ENCODE measurements at regions not wholly inside any gene's neighbourhood (a gene's known extent, or its start where the extent isn't known, plus 50 kb on each side); places are given as distances from the start of the nearest gene placed in this dataset.

DNA sequence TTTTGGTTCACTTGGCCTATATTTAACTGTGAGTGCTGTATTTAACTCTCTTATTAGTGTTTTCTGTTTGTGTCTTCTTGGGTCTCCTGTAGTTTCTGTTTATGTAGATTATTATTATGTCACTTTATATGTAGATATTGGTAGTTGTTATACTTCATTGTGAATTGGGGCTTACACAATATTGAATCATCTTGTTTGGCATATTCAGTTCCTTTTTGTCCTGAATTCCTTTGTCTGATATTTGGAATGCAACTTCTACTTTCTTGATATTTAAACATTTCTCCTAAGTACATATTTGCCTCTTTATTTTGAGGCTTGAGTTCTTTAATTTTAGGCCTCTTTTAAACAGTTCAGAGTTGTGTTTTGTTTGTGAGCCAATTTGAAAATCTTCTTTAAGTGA, 544.8 kb upstream of the ADGRL3 start:
- H3K27me3 ChIP-seq: no peaks in the 10 kb centered on the region
- no peak overlapping the region for H3K27ac ChIP-seq
- H3K4me1 ChIP-seq: no peaks in the 10 kb centered on the region
- no peaks in the 10 kb centered on the region for H3K9me3 ChIP-seq
- H3K36me3 ChIP-seq: no peaks in the 10 kb centered on the region
- TF ChIP-seq POLR2A (IDR thresholded peaks at IDR 0.05) (no peak), EP300 (IDR thresholded peaks at IDR 0.05) (no peak), POLR2AphosphoS5 (IDR thresholded peaks at IDR 0.05) (no peak)
- TF ChIP-seq, protein P1, sequence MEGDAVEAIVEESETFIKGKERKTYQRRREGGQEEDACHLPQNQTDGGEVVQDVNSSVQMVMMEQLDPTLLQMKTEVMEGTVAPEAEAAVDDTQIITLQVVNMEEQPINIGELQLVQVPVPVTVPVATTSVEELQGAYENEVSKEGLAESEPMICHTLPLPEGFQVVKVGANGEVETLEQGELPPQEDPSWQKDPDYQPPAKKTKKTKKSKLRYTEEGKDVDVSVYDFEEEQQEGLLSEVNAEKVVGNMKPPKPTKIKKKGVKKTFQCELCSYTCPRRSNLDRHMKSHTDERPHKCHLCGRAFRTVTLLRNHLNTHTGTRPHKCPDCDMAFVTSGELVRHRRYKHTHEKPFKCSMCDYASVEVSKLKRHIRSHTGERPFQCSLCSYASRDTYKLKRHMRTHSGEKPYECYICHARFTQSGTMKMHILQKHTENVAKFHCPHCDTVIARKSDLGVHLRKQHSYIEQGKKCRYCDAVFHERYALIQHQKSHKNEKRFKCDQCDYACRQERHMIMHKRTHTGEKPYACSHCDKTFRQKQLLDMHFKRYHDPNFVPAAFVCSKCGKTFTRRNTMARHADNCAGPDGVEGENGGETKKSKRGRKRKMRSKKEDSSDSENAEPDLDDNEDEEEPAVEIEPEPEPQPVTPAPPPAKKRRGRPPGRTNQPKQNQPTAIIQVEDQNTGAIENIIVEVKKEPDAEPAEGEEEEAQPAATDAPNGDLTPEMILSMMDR (IDR thresholded peaks at IDR 0.05): no peak
- ATAC-seq (ENCODE audit: low FRiP score in 2 of 2) (no peak), DNase-seq (no peak)
- H3K4me3 ChIP-seq: no peak overlapping the region

DNA sequence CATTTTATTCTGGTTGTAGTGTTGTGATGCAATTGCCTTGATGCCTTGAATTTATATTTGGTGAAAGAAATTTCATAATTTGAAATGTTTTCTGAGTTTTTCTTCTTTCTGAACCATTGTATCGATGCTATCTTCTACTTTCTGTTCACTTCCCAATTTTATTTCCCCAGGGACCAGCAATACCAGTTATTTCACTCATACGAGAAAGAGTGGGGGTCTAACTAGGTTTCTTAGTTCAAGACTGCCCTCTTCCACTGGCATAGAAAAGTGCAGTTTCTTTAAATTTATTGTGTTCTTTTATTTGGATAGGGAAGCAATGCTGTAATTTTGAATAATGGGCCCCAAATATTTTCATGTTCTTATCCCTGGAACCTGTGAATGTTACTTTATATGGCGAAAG, 544.0 kb upstream of the ADGRL3 start:
- H3K4me3 ChIP-seq: no peak overlapping the region
- TF ChIP-seq EP300 (IDR thresholded peaks at IDR 0.05) (no peak), POLR2A (IDR thresholded peaks at IDR 0.05) (no peak), POLR2AphosphoS5 (IDR thresholded peaks at IDR 0.05) (no peak)
- TF ChIP-seq, protein P1 (IDR thresholded peaks at IDR 0.05): no peak
- H3K27me3 ChIP-seq: no peaks in the 10 kb centered on the region
- H3K36me3 ChIP-seq: no peaks in the 10 kb centered on the region
- WGBS, 2 donors: 63 to 71% methylated on average over 3 of the region's 3 CpGs
- no peak overlapping the region for H3K27ac ChIP-seq
- no peaks in the 10 kb centered on the region for H3K4me1 ChIP-seq
- DNase-seq (no peak), ATAC-seq (ENCODE audit: low FRiP score in 2 of 2) (no peak)
- H3K9me3 ChIP-seq: no peaks in the 10 kb centered on the region

DNA sequence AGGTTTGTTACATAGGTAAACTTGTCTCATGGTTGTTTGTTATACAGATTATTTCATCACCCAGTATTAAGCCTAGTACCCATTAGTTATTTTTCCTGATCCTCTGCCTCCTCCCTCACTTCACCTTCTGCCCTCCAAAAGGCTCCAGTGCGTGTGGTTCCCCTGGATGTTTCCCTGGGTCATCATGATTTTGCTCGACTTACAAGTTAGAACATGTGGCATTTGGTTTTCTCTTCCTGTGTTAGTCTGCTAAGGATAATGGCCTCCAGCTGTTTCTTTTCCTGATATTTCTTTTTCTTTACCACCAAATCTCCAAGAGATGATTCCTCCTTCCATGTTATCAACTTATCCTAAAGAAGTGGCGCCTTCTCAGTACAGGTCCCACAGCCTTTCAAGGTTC, 543.1 kb upstream of the ADGRL3 start:
- TF ChIP-seq POLR2AphosphoS5 (IDR thresholded peaks at IDR 0.05): no peak
- no peak for TF ChIP-seq POLR2A (IDR thresholded peaks at IDR 0.05)
- TF ChIP-seq, protein P1 (IDR thresholded peaks at IDR 0.05): no peak
- TF ChIP-seq EP300 (IDR thresholded peaks at IDR 0.05): no peak
- H3K27ac ChIP-seq: no peak overlapping the region
- H3K27me3 ChIP-seq: no peaks in the 10 kb centered on the region
- WGBS, 2 donors: 81 to 89% methylated on average over 3 of the region's 3 CpGs
- no peak for DNase-seq
- no peak overlapping the region for H3K4me3 ChIP-seq
- no peaks in the 10 kb centered on the region for H3K36me3 ChIP-seq
- no peak for ATAC-seq (ENCODE audit: low FRiP score in 2 of 2)
- H3K9me3 ChIP-seq: no peaks in the 10 kb centered on the region
- H3K4me1 ChIP-seq: no peaks in the 10 kb centered on the region

DNA sequence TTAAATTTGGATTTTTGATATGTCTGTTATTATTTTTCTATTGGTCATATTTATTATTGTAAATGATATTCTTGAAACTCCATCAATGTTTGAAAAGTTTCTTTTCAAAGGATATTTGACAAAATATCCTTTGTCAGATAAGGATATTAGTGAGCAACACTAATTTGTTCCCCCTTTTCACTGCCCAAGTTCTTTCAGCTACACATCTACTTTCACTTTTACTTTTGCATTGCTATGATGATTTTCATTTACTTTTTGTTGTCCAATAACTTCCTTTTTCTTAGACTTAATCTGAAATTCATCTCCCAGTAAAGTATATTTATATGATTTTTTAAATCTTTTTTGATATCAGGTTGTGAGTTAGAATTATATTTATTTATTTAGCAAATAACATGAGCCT, 542.3 kb upstream of the ADGRL3 start:
- Histone ChIP-seq H3K9me3 (no peaks in the 10 kb centered on the region), H3K36me3 (no peaks in the 10 kb centered on the region), H3K4me3 (no peak overlapping the region), H3K27ac (no peak overlapping the region), H3K27me3 (no peaks in the 10 kb centered on the region), H3K4me1 (no peaks in the 10 kb centered on the region)
- no peak for DNase-seq
- ATAC-seq (ENCODE audit: low FRiP score in 2 of 2): no peak
- TF ChIP-seq POLR2AphosphoS5 (IDR thresholded peaks at IDR 0.05) (no peak), EP300 (IDR thresholded peaks at IDR 0.05) (no peak)

DNA sequence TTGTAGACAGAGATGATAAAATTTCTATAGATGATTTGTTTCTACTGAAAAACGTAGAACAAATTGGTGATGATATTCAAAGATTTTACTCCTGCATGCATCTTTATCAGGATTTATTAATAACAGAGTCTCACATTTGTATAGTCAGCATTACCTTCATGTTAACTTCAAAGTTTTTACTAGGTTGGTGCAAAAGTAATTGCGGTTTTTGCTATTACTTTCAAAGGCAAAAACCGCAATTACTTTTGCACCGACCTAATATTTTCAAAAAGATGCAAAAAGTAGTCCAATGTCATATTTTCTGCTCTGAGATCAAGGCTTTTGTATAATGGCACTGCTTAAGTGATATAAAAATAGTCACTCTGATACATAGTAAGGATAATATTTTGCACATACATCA, 536.4 kb upstream of the ADGRL3 start:
- Histone ChIP-seq H3K4me1 (no peaks in the 10 kb centered on the region), H3K27me3 (no peaks in the 10 kb centered on the region), H3K27ac (no peak overlapping the region), H3K36me3 (no peaks in the 10 kb centered on the region), H3K4me3 (no peak overlapping the region), H3K9me3 (no peaks in the 10 kb centered on the region)
- DNase-seq: no peak
- WGBS, 2 donors: 90 to 92% methylated on average over 4 of the region's 4 CpGs
- TF ChIP-seq EP300 (IDR thresholded peaks at IDR 0.05): no peak
- TF ChIP-seq POLR2AphosphoS5 (IDR thresholded peaks at IDR 0.05): no peak
- TF ChIP-seq POLR2A (IDR thresholded peaks at IDR 0.05): no peak
- TF ChIP-seq, protein P1 (IDR thresholded peaks at IDR 0.05): no peak
- ATAC-seq (ENCODE audit: low FRiP score in 2 of 2): no peak

Data from upper lobe of left lung (tissue), 6 donors.